Fibroblast of upper back skin (primary cell): ENCODE measurements at regions not wholly inside any gene's neighbourhood (a gene's known extent, or its start where the extent isn't known, plus 50 kb on each side); places are given as distances from the start of the nearest gene placed in this dataset.
"Not testable (repeated sequence)": the region's sequence is repeated elsewhere in the genome, so short reads cannot be mapped to it uniquely, and the experiment has no call there.

Experiments used
- DNase-seq: peaks from one replicate; pipeline ENCODE4 v3.0.0-alpha.2; 2013

GRCh38 chr5:24999732-25000131, 355.0 kb upstream of the CDH10 start:
- no peak for DNase-seq

- DNase-seq, result no peak
Measured at GRCh38 chr5:24998641-24999040, 353.9 kb upstream of the CDH10 start.

- no peak for DNase-seq
Measured at GRCh38 chr5:24986326-24986725, 341.5 kb upstream of the CDH10 start.

DNA sequence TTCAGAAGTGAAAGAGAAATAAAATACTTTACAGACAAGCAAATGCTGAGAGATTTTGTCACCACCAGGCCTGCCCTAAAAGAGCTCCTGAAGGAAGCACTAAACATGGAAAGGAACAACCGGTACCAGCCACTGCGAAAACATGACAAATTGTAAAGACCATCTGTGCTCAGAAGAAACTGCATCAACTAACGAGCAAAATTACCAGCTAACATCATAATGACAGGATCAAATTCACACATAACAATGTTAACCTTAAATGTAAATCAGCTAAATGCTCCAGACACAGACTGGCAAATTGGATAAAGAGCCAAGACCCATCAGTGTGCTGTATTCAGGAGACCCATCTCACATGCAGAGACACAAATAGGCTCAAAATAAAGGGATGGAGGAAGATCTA, 333.8 kb upstream of the CDH10 start:
- not testable (repeated sequence) for DNase-seq

DNA sequence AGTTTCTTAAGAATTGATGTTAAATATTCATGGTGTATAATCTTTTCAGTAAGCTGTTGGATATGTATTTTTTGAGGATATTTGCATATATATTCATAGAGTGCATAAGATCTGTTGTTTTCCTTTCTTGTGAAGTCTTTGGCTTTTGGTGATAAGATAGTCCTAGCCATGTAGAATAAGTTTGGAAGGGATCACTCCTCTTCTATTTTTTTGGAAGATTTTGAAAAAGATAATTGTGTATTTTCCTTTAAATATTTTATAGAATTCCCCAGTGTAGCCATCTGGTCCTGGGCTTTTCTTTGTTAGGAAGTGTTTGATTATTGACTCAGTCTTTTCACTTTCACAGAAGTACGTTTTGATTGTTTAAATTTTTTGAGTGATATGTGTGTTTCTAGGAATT, 318.8 kb upstream of the CDH10 start:
- no peak for DNase-seq

- DNase-seq, result no peak
Measured at GRCh38 chr5:24923400-24923799, 278.6 kb upstream of the CDH10 start.

DNA sequence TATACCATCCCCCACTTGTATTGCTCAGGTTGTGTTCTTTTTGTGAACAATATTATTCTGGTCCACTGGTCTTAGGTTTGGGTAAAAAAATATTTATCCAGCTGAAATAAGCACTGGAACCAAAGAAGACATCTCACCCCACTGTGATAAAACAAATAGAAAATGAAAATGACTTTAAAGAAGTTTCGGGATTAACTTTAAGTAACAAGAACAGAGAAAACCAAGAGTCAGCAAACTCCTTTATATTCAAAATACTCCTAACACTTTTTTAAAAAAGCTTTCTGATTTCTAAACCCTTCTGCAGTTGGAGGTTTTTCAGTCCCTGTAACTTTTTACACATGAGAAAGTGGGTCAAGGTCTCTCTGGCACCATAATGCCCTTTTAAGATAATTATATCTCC, 273.9 kb upstream of the CDH10 start:
- DNase-seq, result no peak

DNA sequence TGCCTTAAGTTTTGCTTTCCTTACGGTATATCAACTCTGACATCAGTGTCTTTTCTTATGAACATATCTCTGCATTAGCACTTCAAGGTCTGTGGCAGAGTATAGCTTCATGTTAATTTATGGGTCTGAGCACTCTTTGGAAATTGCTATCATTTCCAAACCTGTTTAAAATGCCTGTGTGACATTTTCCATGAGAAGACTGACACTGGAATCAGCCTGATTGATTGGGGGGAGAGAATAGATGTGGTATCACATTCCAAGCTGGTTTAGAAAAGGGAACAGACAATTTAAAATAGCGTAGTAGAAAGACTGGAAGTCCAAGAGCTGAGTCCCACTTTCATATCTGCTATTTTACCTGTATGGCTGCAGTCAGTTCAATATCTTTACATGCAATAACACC, 272.1 kb upstream of the CDH10 start:
- no peak for DNase-seq

DNA sequence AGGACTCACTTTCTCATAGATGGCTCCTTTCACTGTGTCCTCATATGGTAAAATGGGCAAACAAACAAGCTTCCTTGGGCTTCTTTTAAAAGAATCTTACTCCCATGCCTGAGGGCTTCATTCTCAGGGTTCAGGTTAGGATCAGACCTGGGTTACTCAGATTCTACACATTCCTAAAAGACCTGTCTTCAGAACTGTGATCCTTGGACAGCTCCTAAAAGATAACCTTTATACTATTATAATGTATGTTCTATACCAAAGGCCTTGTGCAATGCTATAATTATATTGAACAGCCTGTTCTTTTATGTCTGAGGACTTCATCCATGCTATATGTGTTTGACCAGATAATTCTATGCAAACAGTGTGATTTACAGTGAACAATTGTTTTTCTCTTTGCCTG, 264.4 kb upstream of the CDH10 start:
- no peak for DNase-seq

- DNase-seq, result no peak
Measured at GRCh38 chr5:24906689-24907088, 261.9 kb upstream of the CDH10 start.

DNA sequence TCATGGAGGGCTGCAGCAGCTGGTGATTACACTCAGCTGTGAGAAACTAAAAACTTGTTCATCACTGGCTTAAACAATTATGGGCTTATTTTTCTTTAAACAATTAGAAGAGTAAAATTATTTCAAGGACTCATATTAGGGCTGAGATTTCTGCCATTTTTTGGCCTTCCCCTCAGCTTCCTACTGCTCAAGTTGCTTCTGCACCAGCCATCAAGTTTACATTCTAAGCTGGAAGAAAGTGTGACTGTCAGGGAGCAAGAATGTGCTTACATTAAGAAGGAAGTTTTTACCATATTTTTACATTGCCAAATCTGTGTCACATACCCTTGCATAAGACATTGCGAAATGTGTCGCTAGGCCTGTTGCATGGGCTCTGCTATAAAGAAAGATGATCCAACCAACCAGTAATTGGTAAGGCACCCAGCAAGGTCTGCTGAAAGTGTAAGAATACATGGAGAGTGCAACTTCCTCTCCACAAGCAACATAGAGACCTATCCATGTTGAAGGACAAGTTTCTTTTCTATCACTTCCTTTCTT, 260.3 kb upstream of the CDH10 start:
- DNase-seq, result peak; percentile 36

DNA sequence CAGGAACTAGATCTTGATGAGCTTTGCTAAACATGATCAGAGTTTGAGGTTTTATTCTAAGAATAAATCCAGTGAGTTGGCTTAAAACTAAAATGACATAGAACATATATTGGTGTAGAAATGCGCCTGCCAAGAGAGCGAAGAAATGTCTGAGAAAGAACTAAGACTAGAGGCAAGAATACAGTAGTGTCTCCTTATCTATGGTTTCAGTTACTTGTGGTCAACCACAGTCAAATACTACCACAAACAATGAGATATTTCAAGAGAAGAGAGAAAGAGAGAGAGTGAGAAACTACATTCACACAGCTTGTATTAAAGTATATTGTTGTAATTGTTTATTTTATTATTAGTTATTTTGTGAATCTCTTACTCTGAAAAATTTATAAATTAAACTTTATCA, 254.4 kb upstream of the CDH10 start:
- no peak for DNase-seq

GRCh38 chr5:24864244-24864643, 219.5 kb upstream of the CDH10 start:
- no peak for DNase-seq

GRCh38 chr5:24862117-24862516, 217.3 kb upstream of the CDH10 start:
- DNase-seq, result no peak

DNA sequence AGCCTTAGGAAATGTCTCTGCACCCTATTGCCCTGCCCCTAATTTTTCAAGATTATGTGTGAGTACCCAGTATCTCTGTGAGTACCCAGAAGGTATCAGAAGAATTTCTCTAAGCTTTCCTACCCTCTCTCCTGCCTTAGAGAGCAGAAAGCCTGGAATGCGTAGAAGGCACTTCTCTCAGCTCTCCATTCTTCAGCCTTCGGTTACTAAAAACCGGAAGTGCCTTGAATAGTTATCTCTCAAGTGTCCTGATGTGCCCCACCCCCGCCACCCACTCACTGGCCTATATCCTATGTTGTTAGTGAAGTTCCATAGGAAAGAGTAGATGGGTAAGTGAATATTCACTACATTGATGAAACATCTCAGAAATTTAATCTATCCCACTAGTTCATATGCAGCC, 210.7 kb upstream of the CDH10 start:
- peak; percentile 4 for DNase-seq

DNA sequence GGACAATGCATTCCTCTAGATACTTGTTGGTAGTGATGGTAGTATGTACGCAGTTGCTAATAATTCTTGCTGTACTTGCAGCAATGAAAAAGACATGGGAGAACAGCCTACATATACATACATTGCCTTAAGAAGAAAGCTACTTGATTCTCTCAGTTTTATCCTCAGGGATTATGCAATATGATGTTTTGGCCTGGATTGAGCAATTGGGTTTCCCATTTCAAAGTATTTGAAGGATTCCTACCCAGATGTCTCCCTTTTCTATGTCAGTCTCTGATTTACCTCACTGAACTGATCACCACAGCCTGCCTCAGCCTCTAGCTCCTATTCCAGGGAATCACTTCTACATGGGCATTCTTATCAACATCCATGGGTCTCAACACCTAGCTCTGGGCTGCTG, 210.1 kb upstream of the CDH10 start:
- DNase-seq, result no peak

GRCh38 chr5:24854350-24854749, 209.6 kb upstream of the CDH10 start:
- no peak for DNase-seq

DNA sequence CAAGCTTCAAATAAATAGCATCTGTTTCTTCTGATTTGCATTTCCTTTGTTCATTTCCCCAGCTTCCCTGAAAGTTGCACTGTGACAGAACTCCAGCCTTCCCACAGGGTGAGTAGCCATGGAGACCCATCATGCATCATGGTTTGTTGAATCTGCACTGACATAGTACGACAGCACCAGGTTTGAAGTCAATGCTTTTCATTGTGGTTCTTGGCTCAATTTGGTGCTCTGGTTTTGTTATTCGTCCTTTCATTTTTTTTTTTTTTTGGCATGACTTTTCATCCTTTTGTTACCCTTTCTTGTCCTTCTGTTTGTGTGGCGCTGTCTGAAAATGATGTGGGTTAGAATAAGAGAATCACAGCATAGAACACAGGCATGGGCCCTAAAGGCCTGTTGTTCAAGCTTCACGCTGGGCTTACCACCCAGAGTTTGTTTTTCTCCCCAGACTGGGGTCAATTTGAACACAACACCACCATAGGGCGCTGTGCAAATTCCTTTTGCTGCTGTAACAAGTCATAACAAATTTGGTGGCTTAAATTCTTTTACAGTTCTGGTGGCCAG, 206.2 kb upstream of the CDH10 start:
- DNase-seq, result no peak

DNA sequence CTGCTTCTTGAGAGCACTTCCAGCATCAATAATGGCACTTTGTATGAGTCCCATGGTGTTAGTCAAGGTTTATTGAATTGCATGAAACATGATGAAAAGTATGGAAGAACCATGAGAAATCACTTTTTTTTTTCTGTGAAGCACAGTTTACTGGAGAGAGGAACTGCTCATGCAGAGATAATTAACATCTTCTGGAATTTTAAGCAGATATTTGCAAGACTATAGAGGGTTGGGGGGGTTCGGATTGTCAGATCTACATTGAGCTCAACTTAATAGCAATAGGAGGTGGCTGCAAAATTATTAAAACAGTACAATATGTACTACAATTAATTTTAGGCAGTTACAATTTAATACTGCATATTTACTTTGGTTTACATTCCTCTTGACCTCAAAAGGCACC, 204.4 kb upstream of the CDH10 start:
- DNase-seq, result no peak

- DNase-seq, result no peak
Measured at GRCh38 chr5:24831989-24832388, 187.2 kb upstream of the CDH10 start.

- DNase-seq, result no peak
Measured at GRCh38 chr5:24823625-24824024, 178.8 kb upstream of the CDH10 start.

DNA sequence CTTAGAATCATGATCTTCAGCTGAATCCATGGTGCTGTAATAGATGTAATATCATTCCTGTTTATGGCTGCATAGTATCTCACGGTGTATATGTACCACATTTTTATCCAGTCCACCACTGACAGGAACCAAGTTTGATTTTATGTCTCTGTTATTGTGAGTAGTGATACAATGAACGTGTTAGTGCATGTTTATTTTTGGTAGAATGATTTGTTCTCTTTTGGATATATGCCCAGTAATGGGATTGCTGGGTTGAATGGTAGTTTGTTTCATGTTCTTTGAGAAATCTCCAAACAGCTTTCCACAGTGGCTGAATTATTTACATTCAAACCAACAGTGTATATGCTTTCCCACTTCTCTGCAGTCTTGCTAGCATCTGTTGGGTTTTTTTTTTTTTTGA, 175.1 kb upstream of the CDH10 start:
- no peak for DNase-seq

DNA sequence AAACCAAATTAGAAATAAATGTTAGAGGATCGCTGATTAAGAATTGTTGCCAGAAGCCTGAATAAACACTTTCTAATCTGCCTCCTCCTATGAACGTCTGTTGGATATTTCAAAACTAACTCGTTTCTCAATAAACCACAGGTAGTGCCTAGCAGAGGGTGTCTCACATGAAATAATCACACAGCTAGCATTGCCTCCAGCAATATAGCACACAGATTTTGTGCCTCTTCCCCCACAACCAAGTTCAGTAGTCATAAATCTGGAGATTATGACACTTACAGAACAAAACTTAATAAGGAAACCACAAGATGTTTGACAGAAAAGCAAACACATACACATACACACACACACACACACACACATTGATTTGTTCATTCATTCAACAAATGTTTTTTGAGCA, 173.2 kb upstream of the CDH10 start:
- no peak for DNase-seq

DNA sequence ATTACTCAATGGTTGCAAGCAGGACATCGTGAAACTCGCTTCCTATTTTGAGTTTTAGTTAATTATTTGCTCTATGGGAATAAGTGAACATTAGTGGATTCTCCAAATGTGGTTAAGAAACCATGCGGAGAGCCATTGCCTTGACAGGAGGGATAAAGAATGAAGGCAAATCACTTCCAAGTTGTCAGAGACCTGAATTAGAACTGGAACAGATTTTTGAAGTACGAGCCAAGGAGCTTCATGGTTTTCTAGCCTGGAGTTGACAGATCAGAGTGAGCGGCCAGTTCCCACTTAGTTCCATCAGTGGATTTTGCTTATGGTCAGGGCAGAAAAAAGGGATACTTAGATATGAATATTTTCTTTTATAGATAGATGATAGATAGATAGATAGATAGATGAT, 171.4 kb upstream of the CDH10 start:
- DNase-seq, result peak; percentile 4

- no peak for DNase-seq
Measured at GRCh38 chr5:24805230-24805629, 160.5 kb upstream of the CDH10 start.

DNA sequence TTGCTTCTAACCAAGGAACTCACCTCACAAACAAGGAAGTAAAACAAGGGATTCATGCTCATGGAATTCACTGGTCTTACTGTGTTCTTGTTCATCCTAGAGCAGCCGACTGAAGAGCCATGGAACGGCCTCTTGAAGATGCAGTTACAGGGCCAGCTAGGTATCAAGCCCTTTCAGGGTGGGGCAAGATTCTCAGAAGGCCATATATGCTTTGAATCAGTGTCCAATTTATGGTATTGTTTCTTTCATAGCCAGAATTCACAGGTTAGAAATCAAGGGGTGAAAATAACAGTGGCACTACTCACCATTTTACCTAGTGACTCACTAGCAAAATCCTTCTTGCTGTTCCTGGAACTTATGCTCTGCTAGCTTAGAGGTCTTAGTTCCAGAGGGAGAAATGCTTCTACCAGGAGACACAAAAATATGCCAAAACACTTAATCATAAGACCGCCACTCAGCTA, 159.5 kb upstream of the CDH10 start:
- DNase-seq, result peak; percentile 83
